ENCODE measurements at regions not wholly inside any gene's neighbourhood (a gene's known extent, or its start where the extent isn't known, plus 50 kb on each side); places are given as distances from the start of the nearest gene placed in this dataset.

DNA sequence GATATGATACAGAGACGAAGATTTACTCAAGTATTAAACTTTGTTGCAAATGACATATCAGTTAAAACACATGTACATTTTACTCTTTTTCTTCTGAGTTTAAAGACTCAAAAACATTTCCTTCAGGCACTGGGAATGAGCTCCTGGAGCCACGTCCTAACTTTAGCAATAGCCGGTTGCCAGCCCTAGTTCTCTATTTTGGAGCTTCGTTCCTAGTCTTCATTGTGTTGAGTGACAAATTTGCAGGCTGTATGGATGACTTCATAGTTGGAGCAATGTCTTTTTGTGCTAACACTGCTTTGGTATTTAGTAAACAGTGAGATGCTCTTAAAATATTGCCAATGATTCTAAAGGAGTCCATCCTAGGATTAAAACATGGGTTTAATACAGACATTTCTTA, 190.9 kb downstream of the FAT4 start:
- ChIA-PET POLR2A (no interaction called here), CTCF (no interaction called here), RAD21 (ENCODE audit: unreplicated experiment) (no interaction called here), SMC1A (ENCODE audit: uncharacterized antibody, unreplicated experiment) (no interaction called here)
- Histone ChIP-seq H3K36me3 (ENCODE audit: control insufficient read depth in 2 of 2, insufficient read depth in 2 of 2, low read length in 1 of 2) (no peaks in the 10 kb centered on the region), H4K20me1 (ENCODE audit: control insufficient read depth, insufficient read depth) (no peaks in the 10 kb centered on the region), H3K9me3 (replicated peaks; ENCODE audit: control insufficient read depth, insufficient read depth, low read length) (no peaks in the 10 kb centered on the region), H3K9ac (ENCODE audit: control insufficient read depth, insufficient read depth, low read length) (no peak overlapping the region), H3K4me2 (ENCODE audit: control insufficient read depth, insufficient read depth) (no peak overlapping the region), H3K79me2 (ENCODE audit: control insufficient read depth, insufficient read depth, low read length) (no peaks in the 10 kb centered on the region), H3K4me3 (no peak overlapping the region), H3K27me3 (replicated peaks in 1 of 2; ENCODE audit: control insufficient read depth in 2 of 2, insufficient read depth in 2 of 2, low read length in 1 of 2) (no peaks in the 10 kb centered on the region), H3K4me1 (ENCODE audit: control insufficient read depth, insufficient read depth, low read length) (no peaks in the 10 kb centered on the region), H2AFZ (ENCODE audit: control insufficient read depth, low read depth, low read length) (no peak overlapping the region), H3K27ac (ENCODE audit: control insufficient read depth, insufficient read depth) (no peak overlapping the region)
- in situ Hi-C loops (cut with MboI) (no loop called here), intact Hi-C loops (cut with micrococcal nuclease; ENCODE audit: unreplicated experiment) (no loop called here)
- no TSS peak for BruUV-seq (replicated peaks)
- ATAC-seq: no peak
- no peak for FAIRE-seq
- 8% methylated on average over 4 of the region's 4 CpGs for WGBS (ENCODE audit: insufficient coverage, insufficient replicate concordance, low lambda C conversion rate, missing lambda C conversion rate)
- DNase-seq (ENCODE audit: low read depth, low spot score): no peak
- TF ChIP-seq SIN3A (IDR thresholded peaks at IDR 0.05; ENCODE audit: low read depth, low read length) (no peak), HDAC2 (IDR thresholded peaks at IDR 0.05) (no peak), ZNF207 (IDR thresholded peaks at IDR 0.05; ENCODE audit: borderline replicate concordance) (no peak), SMARCA5 (IDR thresholded peaks at IDR 0.05) (no peak), EED (IDR thresholded peaks at IDR 0.05; ENCODE audit: low read depth) (no peak), CHD1 (IDR thresholded peaks at IDR 0.05; ENCODE audit: low read depth, low read length) (no peak)
- TF ChIP-seq, protein P1, sequence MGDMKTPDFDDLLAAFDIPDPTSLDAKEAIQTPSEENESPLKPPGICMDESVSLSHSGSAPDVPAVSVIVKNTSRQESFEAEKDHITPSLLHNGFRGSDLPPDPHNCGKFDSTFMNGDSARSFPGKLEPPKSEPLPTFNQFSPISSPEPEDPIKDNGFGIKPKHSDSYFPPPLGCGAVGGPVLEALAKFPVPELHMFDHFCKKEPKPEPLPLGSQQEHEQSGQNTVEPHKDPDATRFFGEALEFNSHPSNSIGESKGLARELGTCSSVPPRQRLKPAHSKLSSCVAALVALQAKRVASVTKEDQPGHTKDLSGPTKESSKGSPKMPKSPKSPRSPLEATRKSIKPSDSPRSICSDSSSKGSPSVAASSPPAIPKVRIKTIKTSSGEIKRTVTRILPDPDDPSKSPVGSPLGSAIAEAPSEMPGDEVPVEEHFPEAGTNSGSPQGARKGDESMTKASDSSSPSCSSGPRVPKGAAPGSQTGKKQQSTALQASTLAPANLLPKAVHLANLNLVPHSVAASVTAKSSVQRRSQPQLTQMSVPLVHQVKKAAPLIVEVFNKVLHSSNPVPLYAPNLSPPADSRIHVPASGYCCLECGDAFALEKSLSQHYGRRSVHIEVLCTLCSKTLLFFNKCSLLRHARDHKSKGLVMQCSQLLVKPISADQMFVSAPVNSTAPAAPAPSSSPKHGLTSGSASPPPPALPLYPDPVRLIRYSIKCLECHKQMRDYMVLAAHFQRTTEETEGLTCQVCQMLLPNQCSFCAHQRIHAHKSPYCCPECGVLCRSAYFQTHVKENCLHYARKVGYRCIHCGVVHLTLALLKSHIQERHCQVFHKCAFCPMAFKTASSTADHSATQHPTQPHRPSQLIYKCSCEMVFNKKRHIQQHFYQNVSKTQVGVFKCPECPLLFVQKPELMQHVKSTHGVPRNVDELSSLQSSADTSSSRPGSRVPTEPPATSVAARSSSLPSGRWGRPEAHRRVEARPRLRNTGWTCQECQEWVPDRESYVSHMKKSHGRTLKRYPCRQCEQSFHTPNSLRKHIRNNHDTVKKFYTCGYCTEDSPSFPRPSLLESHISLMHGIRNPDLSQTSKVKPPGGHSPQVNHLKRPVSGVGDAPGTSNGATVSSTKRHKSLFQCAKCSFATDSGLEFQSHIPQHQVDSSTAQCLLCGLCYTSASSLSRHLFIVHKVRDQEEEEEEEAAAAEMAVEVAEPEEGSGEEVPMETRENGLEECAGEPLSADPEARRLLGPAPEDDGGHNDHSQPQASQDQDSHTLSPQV (IDR thresholded peaks at IDR 0.05): no peak
